HG02642 (cell line): ENCODE measurements at regions not wholly inside any gene's neighbourhood (a gene's known extent, or its start where the extent isn't known, plus 50 kb on each side); places are given as distances from the start of the nearest gene placed in this dataset.

Experiments
- ATAC-seq: cut with Tn5 transposase; IDR thresholded peaks from one replicate; pipeline ENCODE4 v1.9.1; 2021; ENCODE audit warnings: mild to moderate bottlenecking; ENCODE audit not compliant: unreplicated experiment, poor library complexity

GRCh38 chr9:78778318-78778717 is 481.4 kb downstream of the PSAT1 start:
- no peak for ATAC-seq

GRCh38 chr9:78778861-78779374 is 482.0 kb downstream of the PSAT1 start:
- ATAC-seq, result no peak

- ATAC-seq, result no peak
Observed at GRCh38 chr9:78781681-78782080, 484.8 kb downstream of the PSAT1 start.

GRCh38 chr9:78782234-78782633 is 485.3 kb downstream of the PSAT1 start:
- ATAC-seq, result no peak

GRCh38 chr9:78782858-78783257 is 485.9 kb downstream of the PSAT1 start:
- no peak for ATAC-seq

- no peak for ATAC-seq
Observed at GRCh38 chr9:78783743-78784142, 486.8 kb downstream of the PSAT1 start.

GRCh38 chr9:78786794-78787193 is 489.9 kb downstream of the PSAT1 start:
- ATAC-seq, result no peak

- no peak for ATAC-seq
Observed at GRCh38 chr9:78788101-78788500, 491.2 kb downstream of the PSAT1 start.

- no peak for ATAC-seq
Observed at GRCh38 chr9:78791779-78792178, 494.9 kb downstream of the PSAT1 start.

GRCh38 chr9:78792745-78793144 is 495.8 kb downstream of the PSAT1 start:
- no peak for ATAC-seq

GRCh38 chr9:78805771-78806170 is 508.8 kb downstream of the PSAT1 start:
- ATAC-seq, result no peak

- no peak for ATAC-seq
Observed at GRCh38 chr9:78806492-78807160, 509.7 kb downstream of the PSAT1 start.

GRCh38 chr9:78807286-78807685 is 510.4 kb downstream of the PSAT1 start:
- no peak for ATAC-seq

GRCh38 chr9:78808048-78808447 is 511.1 kb downstream of the PSAT1 start:
- ATAC-seq, result no peak

- ATAC-seq, result no peak
Observed at GRCh38 chr9:78811622-78812276, 514.8 kb downstream of the PSAT1 start.

GRCh38 chr9:78812665-78813064 is 515.7 kb downstream of the PSAT1 start:
- ATAC-seq, result no peak

GRCh38 chr9:78813602-78814180 is 516.8 kb downstream of the PSAT1 start:
- no peak for ATAC-seq

GRCh38 chr9:78821126-78821822 is 524.3 kb downstream of the PSAT1 start:
- peak; percentile 84 for ATAC-seq

- ATAC-seq, result no peak
Observed at GRCh38 chr9:78826527-78826926, 529.6 kb downstream of the PSAT1 start.

- no peak for ATAC-seq
Observed at GRCh38 chr9:78828521-78828920, 531.6 kb downstream of the PSAT1 start.

GRCh38 chr9:78830301-78830700 is 533.4 kb downstream of the PSAT1 start:
- ATAC-seq, result no peak
